Activated B cell treated with CpG ODN at 0.5 μM for 24 hours (primary cell): ENCODE measurements at regions not wholly inside any gene's neighbourhood (a gene's known extent, or its start where the extent isn't known, plus 50 kb on each side); places are given as distances from the start of the nearest gene placed in this dataset.
"Not testable (repeated sequence)": the region's sequence is repeated elsewhere in the genome, so short reads cannot be mapped to it uniquely, and the experiment has no call there.

Source experiments
- ATAC-seq: fragments of 200-7000 bp; cut with Tn5 transposase; one replicate; pipeline ENCODE4 v1.10.0; 2021; ENCODE audit warnings: low read depth, mild to moderate bottlenecking, moderate library complexity
- CTCF ChIA-PET: fragments of 350-600 bp; sonication (Branson Sonifier 250); formaldehyde crosslinking; loops from one replicate; lab custom pipeline; 2021; ENCODE audit warnings: antibody characterized with exemption; lab: Charles Lee
- POLR2A ChIA-PET: fragments of 350-600 bp; sonication (Branson Sonifier 250); formaldehyde crosslinking; loops from one replicate; lab custom pipeline; 2021; ENCODE audit warnings: antibody characterized with exemption; lab: Charles Lee
- DNase-seq: peaks from one replicate; pipeline ENCODE4 v3.0.0; 2022
- H3K27ac Mint-ChIP-seq: one replicate; pipeline ENCODE4 v1.8.0; 2020; ENCODE audit warnings: mixed read lengths
- H3K27me3 Mint-ChIP-seq: one replicate; pipeline ENCODE4 v1.8.0; 2021; ENCODE audit warnings: mixed read lengths
- H3K36me3 Mint-ChIP-seq: one replicate; pipeline ENCODE4 v1.8.0; 2021; ENCODE audit warnings: low read depth, mixed read lengths
- H3K4me1 Mint-ChIP-seq: one replicate; pipeline ENCODE4 v1.8.0; 2021; ENCODE audit warnings: mixed read lengths
- H3K4me3 Mint-ChIP-seq: one replicate; pipeline ENCODE4 v1.8.0; 2020; ENCODE audit warnings: mild to moderate bottlenecking, mixed read lengths
- H3K9me3 Mint-ChIP-seq: one replicate; pipeline ENCODE4 v1.8.0; 2020; ENCODE audit warnings: mixed read lengths
- intact Hi-C: fragments of 100-400 bp; cut with micrococcal nuclease; formaldehyde crosslinking; loops from one replicate; pipeline ENCODE4 v1.15.1; 2024
- TF ChIP-seq, protein P1 (sequence below): fragments of 200-600 bp; IDR thresholded peaks from one replicate; pipeline ENCODE4 v1.8.0; 2022; ENCODE audit warnings: antibody characterized with exemption, mild to moderate bottlenecking

DNA sequence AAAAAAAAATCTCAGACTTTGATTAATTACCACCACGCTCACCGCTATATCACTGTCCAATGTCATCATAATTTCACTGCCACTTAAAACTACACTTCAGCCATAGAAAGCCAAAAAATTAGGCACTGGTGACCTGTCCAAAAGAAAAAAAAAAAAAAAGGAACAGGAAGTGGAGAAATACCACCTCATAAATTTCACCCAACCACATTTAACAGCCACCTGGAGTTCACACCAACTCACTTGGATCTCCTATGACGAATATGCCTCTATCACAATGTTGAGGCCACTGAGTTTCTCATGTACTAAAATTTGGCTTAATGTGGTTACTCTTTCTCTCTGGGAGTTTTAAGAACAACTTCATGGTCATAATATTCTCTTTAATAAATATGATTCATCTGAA, 237.5 kb upstream of the RSPO3 start:
- H3K4me1 Mint-ChIP-seq = no peaks in the 10 kb centered on the region
- ChIA-PET CTCF (no interaction called here), POLR2A (no interaction called here)
- no peak overlapping the region for H3K27ac Mint-ChIP-seq
- no peak overlapping the region for H3K4me3 Mint-ChIP-seq
- no peaks in the 10 kb centered on the region for H3K36me3 Mint-ChIP-seq
- TF ChIP-seq, protein P1, sequence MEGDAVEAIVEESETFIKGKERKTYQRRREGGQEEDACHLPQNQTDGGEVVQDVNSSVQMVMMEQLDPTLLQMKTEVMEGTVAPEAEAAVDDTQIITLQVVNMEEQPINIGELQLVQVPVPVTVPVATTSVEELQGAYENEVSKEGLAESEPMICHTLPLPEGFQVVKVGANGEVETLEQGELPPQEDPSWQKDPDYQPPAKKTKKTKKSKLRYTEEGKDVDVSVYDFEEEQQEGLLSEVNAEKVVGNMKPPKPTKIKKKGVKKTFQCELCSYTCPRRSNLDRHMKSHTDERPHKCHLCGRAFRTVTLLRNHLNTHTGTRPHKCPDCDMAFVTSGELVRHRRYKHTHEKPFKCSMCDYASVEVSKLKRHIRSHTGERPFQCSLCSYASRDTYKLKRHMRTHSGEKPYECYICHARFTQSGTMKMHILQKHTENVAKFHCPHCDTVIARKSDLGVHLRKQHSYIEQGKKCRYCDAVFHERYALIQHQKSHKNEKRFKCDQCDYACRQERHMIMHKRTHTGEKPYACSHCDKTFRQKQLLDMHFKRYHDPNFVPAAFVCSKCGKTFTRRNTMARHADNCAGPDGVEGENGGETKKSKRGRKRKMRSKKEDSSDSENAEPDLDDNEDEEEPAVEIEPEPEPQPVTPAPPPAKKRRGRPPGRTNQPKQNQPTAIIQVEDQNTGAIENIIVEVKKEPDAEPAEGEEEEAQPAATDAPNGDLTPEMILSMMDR = no peak
- ATAC-seq (no peak), DNase-seq (no peak)
- intact Hi-C loops = no loop called here
- peaks cover 1% of the 10 kb centered on the region for H3K27me3 Mint-ChIP-seq
- peaks cover 2% of the 10 kb centered on the region for H3K9me3 Mint-ChIP-seq

DNA sequence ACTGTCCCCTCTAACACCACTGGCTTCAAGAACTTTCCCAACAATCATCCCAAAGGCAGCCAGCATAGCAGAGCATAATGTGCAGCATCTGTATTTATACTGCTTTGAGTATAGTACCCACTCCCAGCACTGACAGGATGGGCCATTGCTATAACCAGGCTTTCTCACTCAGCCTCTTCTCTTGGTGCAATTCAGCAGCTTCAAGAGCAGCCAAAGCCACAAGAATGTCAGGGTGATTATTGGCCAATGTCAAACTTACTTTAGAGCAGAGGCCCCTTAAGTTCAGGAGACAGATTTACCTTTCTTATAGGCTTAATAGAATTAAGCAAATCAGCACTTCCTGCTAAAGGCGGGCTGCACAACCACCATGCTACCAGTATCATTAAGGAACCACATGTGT, 232.4 kb upstream of the RSPO3 start:
- Mint-ChIP-seq H3K36me3 (no peaks in the 10 kb centered on the region), H3K27ac (no peak overlapping the region), H3K9me3 (peaks cover 2% of the 10 kb centered on the region), H3K4me3 (no peak overlapping the region), H3K27me3 (no peaks in the 10 kb centered on the region), H3K4me1 (no peaks in the 10 kb centered on the region)
- ChIA-PET POLR2A (no interaction called here), CTCF (no interaction called here)
- TF ChIP-seq, protein P1 = no peak
- ATAC-seq (no peak), DNase-seq (no peak)
- intact Hi-C loops = no loop called here

DNA sequence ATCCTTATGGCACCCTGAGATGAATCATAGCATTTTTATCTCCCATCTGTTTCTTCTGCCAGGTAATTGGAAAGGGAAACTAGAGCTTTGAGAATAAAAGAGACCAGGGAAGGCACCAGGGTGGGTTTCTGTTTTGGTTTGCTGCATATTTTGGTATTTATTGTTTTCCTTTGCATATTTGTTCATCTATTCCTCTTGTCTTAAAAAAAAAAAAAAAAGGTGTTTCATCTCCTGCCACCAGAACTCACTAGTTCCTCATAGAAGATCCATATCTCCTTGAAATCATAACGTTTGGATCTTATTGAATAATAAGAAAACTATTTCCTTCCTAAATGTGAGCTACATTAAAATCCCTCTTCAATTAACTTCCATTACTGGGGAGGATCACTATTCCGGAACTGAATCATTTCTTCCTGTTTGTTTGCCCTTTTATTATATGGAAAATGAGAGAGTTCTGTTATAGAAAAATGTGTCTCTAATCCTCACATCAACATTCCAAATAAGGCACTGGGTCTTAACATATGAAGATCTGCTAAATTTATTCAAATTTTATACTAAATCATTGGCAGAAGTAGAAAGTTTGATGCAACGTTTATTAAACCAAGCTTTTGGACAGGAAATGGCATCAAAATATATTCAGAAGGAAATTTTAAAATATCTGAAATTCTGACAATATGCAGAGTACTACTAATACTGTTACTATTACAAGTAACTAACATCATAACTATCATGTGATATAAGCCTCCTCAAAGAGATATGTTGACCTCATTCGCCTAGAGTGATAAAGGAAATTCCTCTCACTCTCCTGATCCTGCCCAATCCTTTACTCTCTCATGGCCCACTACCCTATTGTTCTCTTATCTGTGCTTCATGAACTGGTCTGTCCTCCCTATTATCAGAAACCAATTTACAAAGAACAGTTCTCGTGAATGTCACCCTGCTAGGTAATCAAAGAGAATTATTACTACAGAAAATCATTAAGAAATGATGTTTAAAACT, 229.4 kb upstream of the RSPO3 start:
- ChIA-PET CTCF (no interaction called here), POLR2A (no interaction called here)
- H3K36me3 Mint-ChIP-seq = no peaks in the 10 kb centered on the region
- H3K4me3 Mint-ChIP-seq = no peak overlapping the region
- DNase-seq = no peak
- H3K27ac Mint-ChIP-seq = no peak overlapping the region
- no peaks in the 10 kb centered on the region for H3K27me3 Mint-ChIP-seq
- intact Hi-C loops = no loop called here
- TF ChIP-seq, protein P1 = no peak
- no peak for ATAC-seq
- no peaks in the 10 kb centered on the region for H3K4me1 Mint-ChIP-seq
- peaks cover 2% of the 10 kb centered on the region for H3K9me3 Mint-ChIP-seq

DNA sequence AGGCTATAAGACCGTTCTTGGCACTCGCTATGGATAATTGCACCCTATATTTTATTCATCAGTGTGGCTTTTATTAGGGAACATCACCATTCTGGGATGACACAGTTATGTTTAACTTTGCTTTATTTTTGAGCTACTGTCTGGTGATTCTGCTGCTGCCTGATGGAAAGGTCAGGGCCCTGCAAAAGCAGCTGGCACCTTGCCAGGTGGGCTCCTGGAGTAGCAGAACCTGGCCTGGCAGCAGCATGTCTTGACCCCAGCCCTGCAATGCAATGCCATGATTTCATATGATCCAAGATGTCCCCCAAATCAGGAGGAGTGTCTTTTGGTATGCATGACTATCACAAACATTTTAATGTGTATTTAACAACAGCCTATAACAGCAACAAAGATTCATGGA, 228.4 kb upstream of the RSPO3 start:
- Mint-ChIP-seq H3K36me3 (no peaks in the 10 kb centered on the region), H3K9me3 (no peaks in the 10 kb centered on the region), H3K4me1 (no peaks in the 10 kb centered on the region), H3K4me3 (no peak overlapping the region), H3K27me3 (no peaks in the 10 kb centered on the region), H3K27ac (no peak overlapping the region)
- ChIA-PET CTCF (no interaction called here), POLR2A (no interaction called here)
- ATAC-seq = no peak
- no peak for DNase-seq
- intact Hi-C loops = no loop called here
- TF ChIP-seq, protein P1 = no peak

DNA sequence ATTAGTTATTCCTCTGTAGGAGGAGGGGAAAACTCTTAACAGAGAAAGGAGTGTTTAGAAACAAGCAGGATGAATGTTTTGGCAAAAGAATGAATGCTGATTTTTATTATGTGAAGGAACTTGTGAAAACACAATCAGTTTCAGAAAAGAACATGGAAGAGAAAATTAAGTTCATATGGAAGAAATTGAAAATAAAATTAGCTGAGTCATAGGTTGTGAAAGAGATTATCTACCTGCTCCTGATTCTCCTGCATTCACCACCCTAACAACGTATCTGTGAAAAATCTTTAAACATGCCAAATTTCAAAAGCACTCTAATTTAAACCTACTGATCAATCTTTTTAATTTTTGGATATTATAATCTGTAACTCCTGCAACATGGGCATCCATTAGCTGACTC, 227.3 kb upstream of the RSPO3 start:
- intact Hi-C loops = no loop called here
- Mint-ChIP-seq H3K4me3 (no peak overlapping the region), H3K4me1 (no peaks in the 10 kb centered on the region), H3K27me3 (no peaks in the 10 kb centered on the region), H3K27ac (no peak overlapping the region), H3K9me3 (no peaks in the 10 kb centered on the region), H3K36me3 (no peaks in the 10 kb centered on the region)
- ChIA-PET CTCF (no interaction called here), POLR2A (no interaction called here)
- TF ChIP-seq, protein P1 = no peak
- DNase-seq (no peak), ATAC-seq (no peak)

DNA sequence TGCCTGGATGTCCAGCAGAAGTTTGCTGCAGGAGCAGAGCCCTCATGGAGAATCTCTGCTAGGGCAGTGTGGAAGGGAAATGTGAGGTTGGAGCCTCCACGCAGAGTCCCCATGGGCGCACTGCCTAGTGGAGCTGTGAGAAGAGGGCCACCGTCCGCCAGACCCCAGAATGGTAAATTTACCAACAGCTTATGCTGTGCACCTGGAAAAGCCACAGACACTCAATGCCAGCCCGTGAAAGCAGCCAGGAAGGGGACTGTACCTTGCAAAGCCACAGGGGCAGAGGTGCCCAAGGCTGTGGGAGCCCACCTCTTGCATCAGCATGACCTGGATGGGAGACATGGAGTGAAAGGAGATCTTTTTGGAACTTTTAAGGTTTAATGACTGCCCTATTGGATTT, 225.6 kb upstream of the RSPO3 start:
- CTCF ChIA-PET, POLR2A ChIA-PET, H3K4me1 Mint-ChIP-seq, DNase-seq, H3K27ac Mint-ChIP-seq, intact Hi-C loops, H3K36me3 Mint-ChIP-seq, H3K27me3 Mint-ChIP-seq, ATAC-seq, H3K4me3 Mint-ChIP-seq, H3K9me3 Mint-ChIP-seq: not testable (repeated sequence)
